DMS79 treated with DMSO at 0.1 percent for 48 hours (cell line): ENCODE measurements at regions not wholly inside any gene's neighbourhood (a gene's known extent, or its start where the extent isn't known, plus 50 kb on each side); places are given as distances from the start of the nearest gene placed in this dataset.

Source experiments
- DNase-seq: peaks from one replicate; lab custom pipeline; 2025; lab: John Stamatoyannopoulos, UW

- no peak for DNase-seq
Observed at GRCh38 chr2:205902041-205902899, 183.7 kb downstream of the INO80D start.

DNA sequence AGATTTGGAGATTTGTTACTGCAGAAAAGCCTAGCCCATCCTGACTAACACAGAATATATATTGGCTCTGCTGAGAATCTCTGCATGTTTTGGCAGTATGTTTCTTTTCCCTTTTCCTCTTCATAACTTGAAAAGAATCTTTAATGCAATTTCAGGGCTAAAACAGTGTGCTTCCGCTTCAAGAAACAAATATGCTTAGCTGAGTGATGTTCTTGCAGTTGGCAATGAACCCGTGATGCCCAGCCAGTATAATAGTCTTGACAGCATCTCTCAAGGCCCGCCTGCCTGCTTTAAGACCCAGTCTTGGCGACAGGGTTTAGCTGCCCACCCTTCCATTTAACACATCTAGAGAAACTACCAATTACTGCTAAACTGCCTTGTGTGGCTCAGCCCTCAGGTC is 184.5 kb downstream of the INO80D start:
- DNase-seq = no peak

DNA sequence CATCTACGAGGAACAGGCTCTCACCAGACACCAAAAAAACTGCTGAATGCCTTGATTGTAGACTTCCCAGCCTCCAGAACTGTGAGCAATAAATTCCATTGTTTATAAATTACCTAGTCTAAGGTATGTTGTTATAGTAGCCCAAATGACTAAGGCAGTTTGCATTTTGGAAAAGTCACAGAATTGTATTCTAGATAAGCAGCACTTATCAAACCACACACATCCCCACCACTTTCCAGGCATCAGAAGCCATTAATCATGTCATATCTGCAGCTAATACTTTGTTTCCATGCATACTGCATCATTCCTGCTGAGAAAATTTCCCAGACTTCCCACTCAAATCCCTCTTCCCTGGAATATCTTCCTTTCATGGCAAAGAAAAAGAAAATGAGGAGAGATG is 187.2 kb downstream of the INO80D start:
- DNase-seq = no peak

- DNase-seq = peak; percentile 54
Observed at GRCh38 chr2:205895981-205896655, 189.9 kb downstream of the INO80D start.

- DNase-seq = no peak
Observed at GRCh38 chr2:205892665-205893259, 193.2 kb downstream of the INO80D start.

GRCh38 chr2:205892251-205892655 is 193.7 kb downstream of the INO80D start:
- peak; percentile 96 for DNase-seq

GRCh38 chr2:205889114-205889513 is 196.9 kb downstream of the INO80D start:
- peak; percentile 29 for DNase-seq

GRCh38 chr2:205887637-205888036 is 198.3 kb downstream of the INO80D start:
- DNase-seq = no peak

GRCh38 chr2:205885492-205886099 is 200.4 kb downstream of the INO80D start:
- no peak for DNase-seq

GRCh38 chr2:205883965-205884364 is 201.7 kb downstream of the NRP2 start:
- DNase-seq = no peak

GRCh38 chr2:205882806-205883425 is 200.6 kb downstream of the NRP2 start:
- no peak for DNase-seq

- DNase-seq = no peak
Observed at GRCh38 chr2:205880048-205880447, 197.7 kb downstream of the NRP2 start.

DNA sequence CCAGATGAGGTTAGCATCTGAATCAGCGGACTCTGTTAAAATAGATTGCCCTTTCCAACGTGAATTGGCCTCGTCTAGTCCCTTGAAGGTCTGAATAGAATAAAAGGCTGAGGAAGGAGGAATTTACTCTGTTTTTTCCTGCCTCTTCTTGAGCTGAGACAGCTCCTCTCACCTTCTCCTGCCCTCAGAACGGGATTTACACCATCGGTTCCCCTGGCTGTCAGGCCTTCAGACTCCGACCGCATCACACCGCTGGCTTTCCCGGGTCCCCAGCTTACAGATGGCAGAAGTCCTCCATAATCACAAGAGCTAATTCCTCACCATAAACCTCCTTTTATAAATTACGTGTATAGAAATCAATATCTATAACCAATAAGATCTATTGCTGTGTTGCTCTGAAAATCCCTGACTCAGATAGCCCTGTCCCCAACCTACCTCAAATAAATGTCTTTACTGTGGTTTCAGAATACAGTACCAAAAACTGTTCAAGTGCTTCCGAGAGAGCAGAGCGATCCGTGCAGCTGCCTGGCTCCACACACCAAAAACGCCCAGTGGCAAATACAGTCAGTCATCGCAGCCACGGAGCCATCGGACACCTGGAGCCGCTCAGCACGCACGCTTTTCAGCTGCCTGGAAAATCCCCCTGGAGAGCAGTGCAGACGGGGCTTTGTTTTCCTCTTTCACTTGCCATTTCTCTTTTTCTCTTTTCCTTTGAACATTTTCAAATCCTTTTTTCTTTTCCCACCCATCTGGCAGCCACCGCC is 196.9 kb downstream of the NRP2 start:
- DNase-seq = peak; percentile 71

DNA sequence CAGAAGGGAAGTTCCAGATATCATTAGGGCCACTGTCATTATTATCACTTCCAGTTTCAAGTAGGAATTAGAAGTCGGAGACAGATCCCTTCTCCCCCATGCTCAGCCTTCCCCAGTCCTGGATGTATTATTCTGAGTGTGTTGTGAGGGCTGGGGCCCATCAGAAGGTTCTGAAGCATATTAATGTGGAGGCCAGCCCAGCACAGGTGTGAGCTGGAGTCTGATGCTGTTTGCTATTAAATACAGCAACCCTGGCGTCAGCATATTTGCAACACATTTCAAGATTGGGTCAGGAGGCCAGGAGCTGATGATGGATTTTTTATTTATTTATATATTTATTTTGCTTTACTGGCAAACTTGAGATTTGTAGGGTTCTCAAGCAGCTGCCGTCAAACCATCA is 195.2 kb downstream of the NRP2 start:
- no peak for DNase-seq

DNA sequence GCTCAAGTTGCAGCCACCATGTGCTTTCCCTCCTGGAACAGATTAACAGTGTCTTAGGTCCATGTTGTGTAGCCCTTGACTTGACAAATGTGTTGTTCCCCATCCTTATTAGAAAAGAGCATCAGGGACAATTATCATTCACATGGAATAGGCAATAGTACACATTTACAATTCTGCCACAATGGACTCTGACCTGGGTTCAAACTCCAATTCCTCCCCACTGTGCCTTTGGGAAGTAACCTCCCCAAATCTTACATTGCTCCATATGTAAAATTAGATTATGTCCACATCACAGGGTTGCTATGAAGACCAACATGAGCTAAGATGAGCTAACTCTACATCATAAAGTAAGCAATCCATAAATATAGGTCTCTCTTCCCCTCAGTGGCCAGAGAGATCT is 193.8 kb downstream of the NRP2 start:
- DNase-seq = no peak

GRCh38 chr2:205872716-205873115 is 190.4 kb downstream of the NRP2 start:
- no peak for DNase-seq

- DNase-seq = no peak
Observed at GRCh38 chr2:205869439-205869838, 187.1 kb downstream of the NRP2 start.

- no peak for DNase-seq
Observed at GRCh38 chr2:205868773-205869333, 186.6 kb downstream of the NRP2 start.

- DNase-seq = no peak
Observed at GRCh38 chr2:205868053-205868452, 185.8 kb downstream of the NRP2 start.

GRCh38 chr2:205867371-205867770 is 185.1 kb downstream of the NRP2 start:
- no peak for DNase-seq

- peak; percentile 91 for DNase-seq
Observed at GRCh38 chr2:205865905-205866441, 183.7 kb downstream of the NRP2 start.
